Thymus (tissue), 11 donors: ENCODE measurements at regions not wholly inside any gene's neighbourhood (a gene's known extent, or its start where the extent isn't known, plus 50 kb on each side); places are given as distances from the start of the nearest gene placed in this dataset.

ENCODE experiments used
- DNase-seq, 9 donors: peaks; one replicate each; pipeline ENCODE4 v3.0.0-alpha.2; 2013; ENCODE audit warnings: low spot score in 9 of 9, low read depth in 6 of 9, missing footprints in 1 of 9
- H3K27ac ChIP-seq, 2 donors: one replicate each; pipeline ENCODE4 v1.5.1; 2013; ENCODE audit warnings: control low read depth in 1 of 2, low read depth in 1 of 2, low read length in 1 of 2, mild to moderate bottlenecking in 1 of 2, moderate library complexity in 1 of 2
- H3K27me3 ChIP-seq, 2 donors: one replicate each; pipeline ENCODE4 v1.5.1; 2013; ENCODE audit warnings: low read length in 1 of 2; ENCODE audit not compliant: control insufficient read depth in 2 of 2, insufficient read depth in 1 of 2
- H3K36me3 ChIP-seq, 2 donors: one replicate each; pipeline ENCODE4 v1.5.1; 2013; ENCODE audit warnings: low read length in 1 of 2, mild to moderate bottlenecking in 1 of 2, moderate library complexity in 1 of 2; ENCODE audit not compliant: control insufficient read depth in 2 of 2, insufficient read depth in 2 of 2
- H3K4me1 ChIP-seq, 2 donors: one replicate each; pipeline ENCODE4 v1.5.1; 2013; ENCODE audit warnings: low read length in 2 of 2; ENCODE audit not compliant: control insufficient read depth in 2 of 2, insufficient read depth in 2 of 2
- H3K4me3 ChIP-seq, 2 donors: one replicate each; pipeline ENCODE4 v1.5.1; 2013; ENCODE audit warnings: low read length in 2 of 2, control low read depth in 1 of 2, mild to moderate bottlenecking in 1 of 2
- H3K9me3 ChIP-seq, 2 donors: one replicate each; pipeline ENCODE4 v1.5.1; 2013; ENCODE audit warnings: low read length in 1 of 2, mild to moderate bottlenecking in 1 of 2; ENCODE audit not compliant: control insufficient read depth in 2 of 2, insufficient read depth in 1 of 2
- WGBS: extraction: QIAGEN DNeasy Blood & Tissue Kit; methylation state at CpG from one replicate; pipeline ENCODE4 v1.1.7; 2013; 5-methylcytosine and 5-hydroxymethylcytosine counted together
- donor health status: healthy.

DNA sequence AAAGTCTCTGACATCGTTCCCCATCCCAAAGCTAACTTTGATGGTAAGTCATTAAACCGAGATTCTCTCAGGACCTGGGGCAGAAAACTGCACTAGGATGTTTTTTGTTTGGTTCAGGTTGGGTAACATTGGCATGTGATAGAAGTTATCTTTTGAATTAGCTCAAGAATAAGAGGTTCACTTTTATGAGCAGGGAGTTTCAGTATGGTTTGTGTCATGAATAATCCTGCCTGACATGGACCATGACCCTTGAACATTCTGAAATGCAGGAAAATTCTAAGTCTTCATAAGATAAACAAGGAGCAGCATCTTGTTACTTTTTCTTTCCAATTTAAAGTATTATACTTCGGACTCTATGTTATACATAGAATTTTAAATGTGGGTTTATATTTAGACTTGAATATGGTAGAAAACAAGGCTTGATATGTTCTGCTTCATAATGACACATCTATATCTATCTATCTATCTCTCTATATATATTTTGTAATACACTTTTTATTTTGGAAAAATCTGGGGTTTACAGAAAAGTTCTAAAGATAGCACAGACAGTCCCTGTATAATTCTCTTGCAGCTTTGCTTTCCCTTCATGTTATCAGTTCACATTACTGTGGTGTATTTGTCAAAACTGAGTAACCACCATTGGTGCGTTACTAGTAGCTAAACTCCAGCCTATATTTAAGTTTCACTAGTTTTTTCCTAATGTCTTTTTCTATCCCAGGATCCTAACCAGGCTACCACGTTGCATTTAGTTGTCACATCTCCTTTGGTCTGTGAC, 102.7 kb upstream of the TAF11L2 start:
- no peaks in the 10 kb centered on the region for H3K27me3 ChIP-seq
- no peaks in the 10 kb centered on the region for H3K36me3 ChIP-seq
- H3K9me3 ChIP-seq, result no peaks in the 10 kb centered on the region
- no peak overlapping the region for H3K4me3 ChIP-seq
- no peak overlapping the region for H3K27ac ChIP-seq
- 91% methylated on average over 5 of the region's 5 CpGs for WGBS
- no peak for DNase-seq
- no peaks in the 10 kb centered on the region for H3K4me1 ChIP-seq

DNA sequence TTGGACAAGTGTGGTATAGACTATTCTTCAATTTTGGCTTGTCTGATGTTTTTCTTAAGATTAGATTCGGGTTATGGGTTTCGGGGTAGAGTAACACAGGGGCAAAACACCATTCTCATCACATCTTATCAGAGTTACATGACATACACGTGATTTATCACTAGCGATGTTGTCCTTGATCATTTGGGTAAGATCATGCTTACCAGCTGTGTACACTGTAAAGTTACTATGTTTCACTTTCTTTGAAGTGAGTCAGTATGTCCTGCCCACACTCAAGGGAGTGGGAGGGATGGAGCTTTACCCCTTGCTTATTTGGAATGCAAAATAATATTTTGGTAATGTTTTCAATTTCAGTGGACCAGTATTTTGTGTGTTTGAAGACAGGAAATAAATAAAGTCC, 101.8 kb upstream of the TAF11L2 start:
- 89% methylated on average over 4 of the region's 4 CpGs for WGBS
- Histone ChIP-seq H3K4me1 (no peaks in the 10 kb centered on the region), H3K27ac (no peak overlapping the region), H3K4me3 (no peak overlapping the region), H3K36me3 (no peaks in the 10 kb centered on the region), H3K9me3 (no peaks in the 10 kb centered on the region), H3K27me3 (no peaks in the 10 kb centered on the region)
- no peak for DNase-seq

DNA sequence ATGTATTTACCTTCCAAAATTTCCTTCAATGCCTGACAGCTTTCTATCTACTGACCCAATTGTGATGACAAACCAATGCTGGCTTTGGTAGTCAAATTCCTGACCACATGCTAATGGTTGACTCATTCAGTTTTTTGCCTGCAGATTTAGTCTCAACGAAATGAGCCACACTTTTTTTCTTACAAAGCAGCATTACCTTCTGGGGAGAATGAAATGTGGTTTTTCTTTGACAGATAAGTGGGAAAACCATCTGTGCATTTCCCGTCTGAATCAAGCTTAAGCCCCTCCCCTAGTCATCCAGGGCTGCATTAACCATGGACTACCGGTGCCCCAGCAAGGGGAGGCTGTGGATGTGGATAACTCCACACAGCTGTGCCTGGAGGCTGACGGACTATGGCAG, 99.6 kb upstream of the TAF11L2 start:
- Histone ChIP-seq H3K36me3 (no peaks in the 10 kb centered on the region), H3K9me3 (no peaks in the 10 kb centered on the region), H3K4me1 (no peaks in the 10 kb centered on the region), H3K4me3 (no peak overlapping the region), H3K27me3 (no peaks in the 10 kb centered on the region), H3K27ac (no peak overlapping the region)
- DNase-seq, result no peak
- WGBS, result 15% methylated on average over 4 of the region's 4 CpGs

DNA sequence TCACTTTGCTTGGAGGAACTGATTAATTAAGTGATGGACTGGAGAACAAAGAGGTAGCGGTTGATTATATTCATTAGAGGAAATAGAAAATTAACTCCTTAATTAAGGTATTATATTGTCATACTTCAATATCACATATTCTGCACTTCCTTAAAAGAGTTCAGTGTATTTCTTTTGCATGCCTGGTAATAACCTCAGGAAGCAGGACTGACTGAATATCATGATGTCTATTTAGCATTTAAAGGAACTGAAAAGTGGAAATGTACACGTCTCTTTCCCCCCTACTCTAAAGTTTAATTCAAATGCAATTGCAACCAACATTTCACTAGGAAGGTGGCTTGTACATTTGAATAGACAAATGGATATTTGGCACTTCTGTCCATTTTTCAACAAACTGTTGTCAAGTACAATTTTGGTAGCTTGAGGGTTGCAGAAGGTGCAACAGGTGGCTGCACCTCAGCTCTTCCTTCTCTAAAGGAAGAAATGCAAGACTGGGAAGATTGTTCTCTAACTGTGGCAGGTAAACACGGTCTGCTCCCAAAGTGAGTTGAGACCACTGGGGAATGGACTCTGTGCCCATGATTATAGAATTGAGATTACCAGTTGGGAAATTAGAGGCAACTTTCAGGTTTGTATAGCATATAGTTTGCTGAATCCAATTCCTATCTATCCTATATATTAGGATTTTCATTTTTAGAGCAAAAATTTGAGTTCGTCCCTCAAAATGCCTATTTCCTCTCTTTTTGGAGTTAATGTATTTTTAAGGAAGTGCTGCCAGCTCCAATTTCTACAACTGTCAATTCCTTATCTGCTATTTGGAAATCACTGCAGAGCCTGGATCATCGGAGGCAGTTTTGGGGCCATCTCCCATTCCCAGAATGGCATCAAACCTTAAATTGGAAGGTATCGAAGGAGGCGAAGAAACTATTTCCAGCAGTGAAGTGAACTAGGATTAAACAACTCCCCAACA, 98.9 kb upstream of the TAF11L2 start:
- no peak overlapping the region for H3K4me3 ChIP-seq
- no peaks in the 10 kb centered on the region for H3K36me3 ChIP-seq
- no peaks in the 10 kb centered on the region for H3K4me1 ChIP-seq
- no peak for DNase-seq
- no peaks in the 10 kb centered on the region for H3K27me3 ChIP-seq
- no peak overlapping the region for H3K27ac ChIP-seq
- H3K9me3 ChIP-seq, result no peaks in the 10 kb centered on the region
- WGBS, result 77% methylated on average over 7 of the region's 7 CpGs

DNA sequence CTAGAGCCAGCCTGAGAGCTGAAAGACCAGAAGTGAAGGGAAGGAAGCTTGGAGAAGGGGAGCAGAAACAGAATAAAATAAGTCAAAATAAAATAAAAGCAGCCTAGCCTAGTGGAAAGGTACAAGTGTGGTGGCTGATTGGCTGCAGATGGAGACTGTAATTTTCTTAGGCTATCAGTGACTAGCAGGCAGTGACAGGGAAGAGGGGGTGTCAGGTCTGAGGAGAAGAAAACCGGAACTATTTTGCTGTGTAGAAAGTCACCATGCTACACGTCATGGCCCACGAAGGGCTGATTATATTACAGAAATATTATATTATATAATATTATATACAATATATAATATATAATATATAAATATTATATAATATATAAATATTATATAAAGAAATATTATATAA, 98.1 kb upstream of the TAF11L2 start:
- Histone ChIP-seq H3K27ac (no peak overlapping the region), H3K9me3 (no peaks in the 10 kb centered on the region), H3K36me3 (no peaks in the 10 kb centered on the region), H3K27me3 (no peaks in the 10 kb centered on the region), H3K4me3 (no peak overlapping the region), H3K4me1 (no peaks in the 10 kb centered on the region)
- 49% methylated on average over 3 of the region's 3 CpGs for WGBS
- no peak for DNase-seq

DNA sequence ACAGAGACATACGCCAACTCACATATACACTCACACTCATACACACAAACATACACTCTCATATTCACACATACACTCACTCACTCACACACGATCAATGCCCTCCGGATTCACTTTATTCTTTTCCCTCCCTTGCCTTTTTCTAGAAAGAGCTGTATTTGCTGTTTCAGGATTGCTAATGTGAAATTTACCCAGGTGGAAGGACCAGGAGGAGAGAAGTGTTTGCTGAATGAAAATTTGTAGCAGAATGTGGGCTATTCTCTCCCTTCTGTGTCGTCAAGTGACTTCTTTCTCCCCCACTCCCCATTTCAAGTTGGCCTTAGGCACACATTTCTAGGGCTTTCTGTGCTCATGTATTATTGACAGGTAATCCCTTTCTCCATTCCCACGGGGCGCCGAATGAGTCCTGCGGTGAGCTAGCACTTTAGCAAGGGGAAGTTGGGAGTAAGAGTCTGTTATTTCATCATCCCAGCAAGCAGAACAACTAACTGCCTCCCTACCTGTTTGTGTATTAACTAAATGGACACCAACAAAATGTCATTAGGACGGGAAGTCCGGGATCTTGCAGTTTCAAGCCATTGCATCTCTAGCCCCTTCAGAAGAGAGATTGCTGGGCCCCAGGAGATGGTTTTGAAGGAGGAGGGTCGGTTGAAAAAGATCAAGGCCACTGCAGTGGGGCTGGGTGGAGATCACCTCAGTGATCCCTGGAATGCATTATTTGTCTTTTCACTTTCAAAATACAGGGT, 97.1 kb upstream of the TAF11L2 start:
- DNase-seq, result no peak
- H3K4me3 ChIP-seq, result no peak overlapping the region
- no peaks in the 10 kb centered on the region for H3K27me3 ChIP-seq
- H3K9me3 ChIP-seq, result no peaks in the 10 kb centered on the region
- no peak overlapping the region for H3K27ac ChIP-seq
- H3K4me1 ChIP-seq, result no peaks in the 10 kb centered on the region
- 59% methylated on average over 11 of the region's 11 CpGs for WGBS
- H3K36me3 ChIP-seq, result no peaks in the 10 kb centered on the region

DNA sequence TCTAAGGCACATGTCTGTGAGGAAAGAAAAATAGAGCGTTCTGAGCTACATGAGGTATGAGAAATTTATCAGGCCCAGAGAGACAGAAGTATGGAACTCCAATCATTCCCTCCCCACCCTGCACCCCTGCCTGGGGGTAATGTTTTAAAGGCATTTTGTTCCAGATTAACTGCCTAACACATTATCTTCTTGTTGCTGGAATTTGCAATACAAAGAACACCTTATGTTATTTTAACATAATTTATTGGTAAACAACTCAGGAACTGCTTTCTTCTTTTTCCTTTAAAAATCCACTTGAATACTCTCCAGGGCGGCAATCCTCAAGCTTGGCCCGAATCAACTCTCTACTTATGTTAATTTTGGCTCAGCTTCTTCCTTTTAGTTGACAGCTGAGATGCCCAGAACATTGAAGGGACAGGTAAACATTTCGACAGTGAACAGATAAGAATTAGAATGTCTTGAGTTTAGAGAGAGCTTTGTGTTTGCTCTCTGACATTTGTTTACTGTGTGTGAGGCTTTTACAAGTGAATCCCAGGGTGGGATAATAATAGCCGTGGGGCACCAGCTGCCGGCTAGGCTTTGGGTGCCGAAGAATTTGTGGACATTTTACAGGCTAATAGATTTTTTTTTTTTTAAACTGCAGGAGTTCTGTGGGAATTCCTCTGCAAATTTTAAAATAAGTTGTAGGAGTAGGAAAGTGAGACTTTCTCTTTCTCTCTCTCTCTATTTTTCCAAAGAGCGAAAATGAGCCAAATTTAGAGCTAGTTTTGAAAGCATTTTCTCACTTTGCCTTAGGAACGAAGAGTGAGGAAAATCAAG, 96.4 kb upstream of the TAF11L2 start:
- 90% methylated on average over 9 of the region's 9 CpGs for WGBS
- DNase-seq, result no peak
- Histone ChIP-seq H3K27me3 (no peaks in the 10 kb centered on the region), H3K36me3 (no peaks in the 10 kb centered on the region), H3K27ac (no peak overlapping the region), H3K4me3 (no peak overlapping the region), H3K4me1 (no peaks in the 10 kb centered on the region), H3K9me3 (no peaks in the 10 kb centered on the region)

DNA sequence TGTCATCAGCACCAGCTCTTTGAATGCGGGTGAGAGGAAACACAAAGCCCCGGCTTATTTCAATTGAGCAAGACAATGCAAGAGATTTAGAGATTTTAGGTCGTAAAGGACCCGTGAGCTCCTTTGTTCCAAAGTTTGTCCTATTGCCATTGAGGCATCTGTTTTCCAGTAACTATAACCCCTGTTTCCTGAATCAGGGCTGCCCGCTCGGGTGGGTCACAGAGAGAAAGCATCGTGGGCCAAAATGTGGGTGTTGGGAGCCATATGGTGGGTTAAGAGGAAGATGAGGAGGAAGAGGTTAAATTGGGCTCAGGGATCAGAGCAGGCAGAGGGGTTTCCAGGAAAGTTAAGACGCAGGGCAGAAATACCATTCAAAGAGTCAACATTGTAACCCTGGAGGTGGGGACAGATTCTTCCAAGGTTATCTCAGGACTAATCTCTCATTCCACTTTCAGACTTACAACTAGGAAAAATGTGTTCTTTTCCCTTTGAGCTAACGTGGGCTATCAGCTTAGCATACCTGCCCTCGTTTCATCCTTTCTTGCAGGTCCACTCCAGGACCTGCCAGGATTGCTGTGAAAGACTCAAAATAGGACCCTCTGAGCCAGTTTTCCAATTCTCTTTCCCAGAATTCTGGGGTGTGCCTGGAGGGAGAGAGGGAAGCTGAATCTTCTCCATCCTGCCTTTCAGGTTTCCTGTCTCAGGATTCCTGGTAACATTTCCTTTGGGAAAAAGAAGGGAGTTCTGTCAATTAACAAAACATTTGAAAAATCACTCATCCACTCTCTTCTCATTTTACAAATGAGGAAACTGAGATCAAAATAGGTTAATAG, 95.5 kb upstream of the TAF11L2 start:
- no peak overlapping the region for H3K27ac ChIP-seq
- WGBS, result 81% methylated on average over 10 of the region's 10 CpGs
- no peak for DNase-seq
- no peaks in the 10 kb centered on the region for H3K27me3 ChIP-seq
- no peak overlapping the region for H3K4me3 ChIP-seq
- no peaks in the 10 kb centered on the region for H3K36me3 ChIP-seq
- H3K4me1 ChIP-seq, result no peaks in the 10 kb centered on the region
- H3K9me3 ChIP-seq, result no peaks in the 10 kb centered on the region
